DOHH2 (cell line): ENCODE measurements at regions not wholly inside any gene's neighbourhood (a gene's known extent, or its start where the extent isn't known, plus 50 kb on each side); places are given as distances from the start of the nearest gene placed in this dataset.

Source experiments
- H3F3A ChIP-seq: fragments of 200-600 bp; sonication (generic), shearing (Covaris generic); 2 replicates; pipeline ENCODE4 v1.6.0; 2016; ENCODE audit warnings: antibody characterized with exemption, mild to moderate bottlenecking; ENCODE audit not compliant: control insufficient read depth, insufficient read depth
- H3K27ac ChIP-seq: fragments of 200-600 bp; sonication (generic); 2 replicates; pipeline ENCODE4 v1.5.1; 2014; ENCODE audit warnings: low read depth, mild to moderate bottlenecking, low read length, moderate library complexity
- H3K27me3 ChIP-seq: fragments of 200-600 bp; sonication (generic); 2 replicates; pipeline ENCODE4 v1.6.1; 2014; ENCODE audit warnings: mild to moderate bottlenecking, low read length, mixed read lengths; ENCODE audit not compliant: control insufficient read depth
- H3K36me3 ChIP-seq: fragments of 200-600 bp; sonication (generic); 2 replicates; pipeline ENCODE4 v1.6.1; 2014; ENCODE audit warnings: mild to moderate bottlenecking, low read length, moderate library complexity, mixed read lengths; ENCODE audit not compliant: control insufficient read depth
- H3K4me1 ChIP-seq: fragments of 200-600 bp; sonication (generic); 2 replicates; pipeline ENCODE4 v1.6.1; 2014; ENCODE audit warnings: mild to moderate bottlenecking, low read length, mixed read lengths; ENCODE audit not compliant: control insufficient read depth
- H3K4me2 ChIP-seq: fragments of 200-600 bp; sonication (generic); 2 replicates; pipeline ENCODE4 v1.6.0; 2014; ENCODE audit warnings: mild to moderate bottlenecking, low read length, moderate library complexity
- H3K4me3 ChIP-seq: fragments of 200-600 bp; sonication (generic); 2 replicates; pipeline ENCODE4 v1.5.1; 2014; ENCODE audit warnings: mild to moderate bottlenecking, low read length, mixed read lengths
- H3K79me2 ChIP-seq: fragments of 200-600 bp; sonication (generic); 2 replicates; pipeline ENCODE4 v1.6.1; 2014; ENCODE audit warnings: mild to moderate bottlenecking, low read length, mixed read lengths; ENCODE audit not compliant: control insufficient read depth
- H3K9me2 ChIP-seq: fragments of 200-600 bp; sonication (generic); replicated peaks from 2 replicates; pipeline ENCODE4 v1.6.1; 2014; ENCODE audit warnings: mild to moderate bottlenecking, low read length, mixed read lengths; ENCODE audit not compliant: control insufficient read depth
- H3K9me3 ChIP-seq: fragments of 200-600 bp; sonication (generic); 2 replicates; pipeline ENCODE4 v1.6.1; 2014; ENCODE audit warnings: antibody characterized with exemption, low read length, mixed read lengths; ENCODE audit not compliant: control insufficient read depth, insufficient read depth
- H4K20me1 ChIP-seq: fragments of 200-600 bp; sonication (generic); 2 replicates; pipeline ENCODE4 v1.6.0; 2014; ENCODE audit warnings: low read depth, mild to moderate bottlenecking, antibody characterized with exemption, low read length, moderate library complexity; ENCODE audit not compliant: control insufficient read depth, insufficient read depth
- EZH2phosphoT487 ChIP-seq: fragments of 200-600 bp; sonication (generic); IDR thresholded peaks from 2 replicates; pipeline ENCODE4 v1.6.1; 2017; ENCODE audit warnings: borderline replicate concordance, mild to moderate bottlenecking, antibody characterized with exemption, low read length, moderate library complexity, mixed read lengths
- TF ChIP-seq, protein P1 (sequence below): fragments of 200-600 bp; sonication (generic); IDR thresholded peaks from one replicate; pipeline ENCODE4 v1.5.1; 2014; ENCODE audit warnings: antibody characterized with exemption, mild to moderate bottlenecking, low read depth, low read length; ENCODE audit not compliant: poor library complexity, severe bottlenecking

DNA sequence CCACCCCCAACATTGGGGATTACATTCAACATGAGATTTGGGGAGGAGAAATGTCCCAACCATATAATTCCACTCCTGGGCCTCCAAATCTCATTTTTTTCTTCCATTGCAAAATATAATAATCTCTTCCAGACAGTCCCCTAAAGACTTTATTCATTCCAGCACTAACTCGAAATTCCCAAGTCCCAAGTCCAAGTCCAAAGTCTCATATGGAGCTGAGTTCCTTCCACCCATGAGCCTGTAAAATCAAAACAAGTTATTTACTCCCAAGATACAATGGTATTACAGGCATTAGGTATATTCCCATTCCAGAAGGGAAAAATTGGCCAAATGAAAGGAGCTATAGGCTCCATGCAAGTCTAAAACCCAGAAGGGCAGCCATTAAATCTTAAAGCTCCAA lies 56.7 kb downstream of the P2RY1 start:
- H3F3A ChIP-seq, result no peaks in the 10 kb centered on the region
- H4K20me1 ChIP-seq, result no peaks in the 10 kb centered on the region
- H3K4me1 ChIP-seq, result no peaks in the 10 kb centered on the region
- no peak overlapping the region for H3K27ac ChIP-seq
- no peaks in the 10 kb centered on the region for H3K36me3 ChIP-seq
- no peak overlapping the region for H3K4me3 ChIP-seq
- H3K79me2 ChIP-seq, result no peaks in the 10 kb centered on the region
- no peak for TF ChIP-seq EZH2phosphoT487
- TF ChIP-seq, protein P1, sequence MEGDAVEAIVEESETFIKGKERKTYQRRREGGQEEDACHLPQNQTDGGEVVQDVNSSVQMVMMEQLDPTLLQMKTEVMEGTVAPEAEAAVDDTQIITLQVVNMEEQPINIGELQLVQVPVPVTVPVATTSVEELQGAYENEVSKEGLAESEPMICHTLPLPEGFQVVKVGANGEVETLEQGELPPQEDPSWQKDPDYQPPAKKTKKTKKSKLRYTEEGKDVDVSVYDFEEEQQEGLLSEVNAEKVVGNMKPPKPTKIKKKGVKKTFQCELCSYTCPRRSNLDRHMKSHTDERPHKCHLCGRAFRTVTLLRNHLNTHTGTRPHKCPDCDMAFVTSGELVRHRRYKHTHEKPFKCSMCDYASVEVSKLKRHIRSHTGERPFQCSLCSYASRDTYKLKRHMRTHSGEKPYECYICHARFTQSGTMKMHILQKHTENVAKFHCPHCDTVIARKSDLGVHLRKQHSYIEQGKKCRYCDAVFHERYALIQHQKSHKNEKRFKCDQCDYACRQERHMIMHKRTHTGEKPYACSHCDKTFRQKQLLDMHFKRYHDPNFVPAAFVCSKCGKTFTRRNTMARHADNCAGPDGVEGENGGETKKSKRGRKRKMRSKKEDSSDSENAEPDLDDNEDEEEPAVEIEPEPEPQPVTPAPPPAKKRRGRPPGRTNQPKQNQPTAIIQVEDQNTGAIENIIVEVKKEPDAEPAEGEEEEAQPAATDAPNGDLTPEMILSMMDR, result no peak
- H3K4me2 ChIP-seq, result no peak overlapping the region
- H3K9me3 ChIP-seq, result no peaks in the 10 kb centered on the region
- no peaks in the 10 kb centered on the region for H3K27me3 ChIP-seq
- no peaks in the 10 kb centered on the region; the same call in 1 of the 2 replicates for H3K9me2 ChIP-seq

GRCh38 chr3:152892446-152892845 lies 57.5 kb downstream of the P2RY1 start:
- Histone ChIP-seq H3K36me3 (no peaks in the 10 kb centered on the region), H3K9me2 (no peaks in the 10 kb centered on the region; the same call in 1 of the 2 replicates), H3K4me2 (no peak overlapping the region), H3K4me1 (no peaks in the 10 kb centered on the region), H3K9me3 (no peaks in the 10 kb centered on the region), H4K20me1 (no peaks in the 10 kb centered on the region), H3F3A (no peaks in the 10 kb centered on the region), H3K27me3 (no peaks in the 10 kb centered on the region), H3K79me2 (no peaks in the 10 kb centered on the region), H3K4me3 (no peak overlapping the region), H3K27ac (no peak overlapping the region)
- TF ChIP-seq EZH2phosphoT487, result no peak
- TF ChIP-seq, protein P1, result no peak

GRCh38 chr3:152893647-152894046 lies 58.7 kb downstream of the P2RY1 start:
- Histone ChIP-seq H3K27ac (no peak overlapping the region), H3K79me2 (no peaks in the 10 kb centered on the region), H3K36me3 (no peaks in the 10 kb centered on the region), H3F3A (no peaks in the 10 kb centered on the region), H3K9me3 (no peaks in the 10 kb centered on the region), H4K20me1 (no peaks in the 10 kb centered on the region), H3K4me3 (no peak overlapping the region), H3K4me1 (no peaks in the 10 kb centered on the region), H3K4me2 (no peak overlapping the region), H3K27me3 (no peaks in the 10 kb centered on the region), H3K9me2 (no peaks in the 10 kb centered on the region; the same call in 1 of the 2 replicates)
- TF ChIP-seq, protein P1, result no peak
- no peak for TF ChIP-seq EZH2phosphoT487
